IMR-90 (cell line): ENCODE measurements at regions not wholly inside any gene's neighbourhood (a gene's known extent, or its start where the extent isn't known, plus 50 kb on each side); places are given as distances from the start of the nearest gene placed in this dataset.

ENCODE experiments used
- ATAC-seq: fragments of 200-7000 bp; cut with Tn5 transposase; 2 replicates; pipeline ENCODE4 v1.9.1; 2020; ENCODE audit warnings: low read depth, mild to moderate bottlenecking, moderate library complexity
- BruUV-seq: library from RNA; stranded (reverse); fragments of 400-500 nt; replicated peaks from 2 replicates; lab custom pipeline; 2021; lab: Mats Ljungman, UMichigan
- CTCF ChIA-PET: fragments of 300-600 bp; formaldehyde crosslinking; extraction: SDS; loops from one replicate; lab custom pipeline; 2021; ENCODE audit warnings: antibody characterized with exemption; lab: Yijun Ruan, JAX
- POLR2A ChIA-PET: fragments of 300-600 bp; sonication (Branson Sonifier 250); formaldehyde crosslinking; loops from one replicate; lab custom pipeline; 2022; ENCODE audit warnings: antibody characterized with exemption; ENCODE audit not compliant: unreplicated experiment; lab: Charles Lee
- DNase-seq: peaks from one replicate; pipeline ENCODE4 v3.0.0; 2013
- H2AFZ ChIP-seq: replicated peaks from 2 replicates; pipeline ENCODE3; 2013; ENCODE audit warnings: low read length, mild to moderate bottlenecking; ENCODE audit not compliant: poor library complexity
- H2AK5ac ChIP-seq: 2 replicates; pipeline ENCODE4 v1.6.1; 2013; ENCODE audit warnings: low read depth, low read length, inconsistent platforms
- H2AK9ac ChIP-seq: replicated peaks from 2 replicates; pipeline ENCODE3; 2013; ENCODE audit warnings: mild to moderate bottlenecking, low read depth, low read length, moderate library complexity; ENCODE audit not compliant: poor library complexity
- H2BK120ac ChIP-seq: 2 replicates; pipeline ENCODE4 v1.6.1; 2013; ENCODE audit warnings: low read depth, low read length, inconsistent platforms
- H2BK15ac ChIP-seq: 3 replicates; pipeline ENCODE4 v1.6.1; 2013; ENCODE audit warnings: low read depth, low read length, inconsistent platforms
- H2BK20ac ChIP-seq: 2 replicates; pipeline ENCODE4 v1.6.1; 2013; ENCODE audit warnings: low read depth, mild to moderate bottlenecking, inconsistent platforms, low read length, moderate library complexity
- H2BK5ac ChIP-seq: 2 replicates; pipeline ENCODE4 v1.6.1; 2013; ENCODE audit warnings: mild to moderate bottlenecking, low read depth, low read length, inconsistent platforms; ENCODE audit not compliant: poor library complexity, severe bottlenecking
- H3K14ac ChIP-seq: replicated peaks from 2 replicates; pipeline ENCODE4 v1.6.1; 2013; ENCODE audit warnings: low read depth, low read length, inconsistent platforms
- H3K18ac ChIP-seq: 2 replicates; pipeline ENCODE4 v1.6.1; 2013; ENCODE audit warnings: low read depth, low read length, control low read depth
- H3K23ac ChIP-seq: 2 replicates; pipeline ENCODE4 v1.6.1; 2013; ENCODE audit warnings: low read depth, low read length, inconsistent platforms
- H3K27ac ChIP-seq: 2 replicates; pipeline ENCODE4 v1.5.1; 2013; ENCODE audit warnings: mild to moderate bottlenecking, control low read depth, low read length; ENCODE audit not compliant: insufficient read depth
- H3K27me3 ChIP-seq: 2 replicates; pipeline ENCODE4 v1.6.1; 2013; ENCODE audit warnings: low read length; ENCODE audit not compliant: control insufficient read depth, insufficient read depth
- H3K36me3 ChIP-seq: 2 replicates; pipeline ENCODE4 v1.6.1; 2013; ENCODE audit warnings: low read length, mixed read lengths; ENCODE audit not compliant: control insufficient read depth, insufficient read depth
- H3K4ac ChIP-seq: 2 replicates; pipeline ENCODE4 v1.6.1; 2013; ENCODE audit warnings: low read depth, low read length, inconsistent platforms
- H3K4me1 ChIP-seq: 2 replicates; pipeline ENCODE4 v1.6.1; 2013; ENCODE audit warnings: low read length, mixed read lengths; ENCODE audit not compliant: control insufficient read depth, insufficient read depth
- H3K4me2 ChIP-seq: 2 replicates; pipeline ENCODE4 v1.6.1; 2013; ENCODE audit warnings: low read depth, mild to moderate bottlenecking, control low read depth, low read length, moderate library complexity
- H3K4me3 ChIP-seq: 2 replicates; pipeline ENCODE4 v1.5.1; 2013; ENCODE audit warnings: low read depth, mild to moderate bottlenecking, control low read depth, low read length, moderate library complexity; ENCODE audit not compliant: insufficient read depth
- H3K56ac ChIP-seq: 2 replicates; pipeline ENCODE4 v1.6.1; 2013; ENCODE audit warnings: low read length, inconsistent platforms; ENCODE audit not compliant: insufficient read depth; ENCODE audit errors: extremely low read depth
- H3K79me1 ChIP-seq, 2 experiments: 2 replicates each; pipeline ENCODE4 v1.6.1; 2013; ENCODE audit warnings: low read length in 2 of 2, inconsistent platforms in 1 of 2, low read depth in 1 of 2
- H3K9ac ChIP-seq: 2 replicates; pipeline ENCODE4 v1.6.1; 2013; ENCODE audit warnings: low read depth, low read length, control low read depth
- H3K9me1 ChIP-seq: 2 replicates; pipeline ENCODE4 v1.6.1; 2013; ENCODE audit warnings: low read length, inconsistent platforms; ENCODE audit not compliant: insufficient read depth
- H3K9me3 ChIP-seq: 2 replicates; pipeline ENCODE4 v1.6.1; 2013; ENCODE audit warnings: low read length; ENCODE audit not compliant: control insufficient read depth, insufficient read depth
- H4K20me1 ChIP-seq: 2 replicates; pipeline ENCODE4 v1.6.1; 2013; ENCODE audit warnings: low read length, inconsistent platforms; ENCODE audit not compliant: insufficient read depth
- H4K5ac ChIP-seq: 2 replicates; pipeline ENCODE4 v1.6.1; 2013; ENCODE audit warnings: mild to moderate bottlenecking, low read depth, low read length, control low read depth
- H4K8ac ChIP-seq, 2 experiments: 2 replicates each; pipeline ENCODE4 v1.6.1; 2013; ENCODE audit warnings: low read depth in 2 of 2, low read length in 2 of 2, control low read depth in 1 of 2, inconsistent platforms in 1 of 2
- H4K91ac ChIP-seq: 2 replicates; pipeline ENCODE4 v1.6.1; 2013; ENCODE audit warnings: low read depth, low read length, inconsistent platforms; ENCODE audit not compliant: insufficient read depth
- BHLHE40 ChIP-seq: fragments of 150-350 bp; IDR thresholded peaks from 2 replicates; pipeline ENCODE4 v1.6.1; 2016; ENCODE audit warnings: mild to moderate bottlenecking, low read depth, low read length
- CEBPB ChIP-seq: IDR thresholded peaks from 2 replicates; pipeline ENCODE4 v1.6.1; 2012; ENCODE audit warnings: low read depth, low read length, improper control_type of control experiment
- CHD1 ChIP-seq: IDR thresholded peaks from 2 replicates; pipeline ENCODE4 v1.6.1; 2012; ENCODE audit warnings: low read depth, low read length, improper control_type of control experiment
- CTCF ChIP-seq: conservative IDR thresholded peaks from 2 replicates; pipeline ENCODE4 v1.5.1; 2012; ENCODE audit warnings: mild to moderate bottlenecking, low read depth, low read length, improper control_type of control experiment
- ELK1 ChIP-seq: fragments of 150-350 bp; IDR thresholded peaks from 2 replicates; pipeline ENCODE4 v1.6.1; 2016; ENCODE audit warnings: low read depth, mild to moderate bottlenecking, low read length, moderate library complexity, borderline replicate concordance
- FOS ChIP-seq: fragments of 150-350 bp; IDR thresholded peaks from 2 replicates; pipeline ENCODE4 v1.6.1; 2016; ENCODE audit warnings: low read depth, low read length
- MAFK ChIP-seq: IDR thresholded peaks from 2 replicates; pipeline ENCODE4 v1.6.1; 2012; ENCODE audit warnings: low read depth, low read length, improper control_type of control experiment
- MAZ ChIP-seq: IDR thresholded peaks from 2 replicates; pipeline ENCODE4 v1.6.1; 2012; ENCODE audit warnings: low read depth, mild to moderate bottlenecking, low read length, improper control_type of control experiment, moderate library complexity, borderline replicate concordance
- MXI1 ChIP-seq: IDR thresholded peaks from 2 replicates; pipeline ENCODE4 v1.6.1; 2012; ENCODE audit warnings: low read depth, mild to moderate bottlenecking, low read length, moderate library complexity, borderline replicate concordance
- NFE2L2 ChIP-seq: fragments of 150-350 bp; IDR thresholded peaks from 2 replicates; pipeline ENCODE4 v1.6.1; 2016; ENCODE audit warnings: low read depth, mild to moderate bottlenecking, low read length
- POLR2A ChIP-seq: IDR thresholded peaks from 2 replicates; pipeline ENCODE4 v1.6.1; 2012; ENCODE audit warnings: mild to moderate bottlenecking, low read depth, low read length
- RAD21 ChIP-seq: IDR thresholded peaks from 2 replicates; pipeline ENCODE4 v1.6.1; 2012; ENCODE audit warnings: low read length, improper control_type of control experiment
- RCOR1 ChIP-seq: IDR thresholded peaks from 2 replicates; pipeline ENCODE4 v1.6.1; 2012; ENCODE audit warnings: mild to moderate bottlenecking, low read length, improper control_type of control experiment; ENCODE audit not compliant: insufficient replicate concordance
- RFX5 ChIP-seq: IDR thresholded peaks from 2 replicates; pipeline ENCODE4 v1.8.0; 2012; ENCODE audit warnings: low read depth, mild to moderate bottlenecking, low read length, moderate library complexity
- SMC3 ChIP-seq: fragments of 150-350 bp; IDR thresholded peaks from 2 replicates; pipeline ENCODE4 v1.6.1; 2016; ENCODE audit warnings: low read depth, mild to moderate bottlenecking, antibody characterized with exemption, low read length, moderate library complexity
- WGBS, 2 experiments: methylation state at CpG; one replicate each; pipeline versions ENCODE4 v1.1.5 to v1.1.7; 2013; ENCODE audit warnings: missing lambda C conversion rate in 2 of 2; ENCODE audit not compliant: insufficient read length in 1 of 2; ENCODE audit errors: extremely low coverage in 2 of 2; 5-methylcytosine and 5-hydroxymethylcytosine counted together
- dilution Hi-C: fragments of 300-500 bp; cut with HindIII; formaldehyde crosslinking; loops from one replicate; pipeline ENCODE4 v1.14.3; 2018; ENCODE audit warnings: low sequenced_read_pairs; ENCODE audit not compliant: unreplicated experiment
- in situ Hi-C: fragments of 300-500 bp; cut with MboI; formaldehyde crosslinking; loops from 3 replicates; pipeline ENCODE4 v1.14.3; 2019; ENCODE audit warnings: low sequenced_read_pairs, inconsistent platforms, mixed read lengths
- intact Hi-C: fragments of 100-400 bp; cut with micrococcal nuclease; formaldehyde crosslinking; loops from 2 replicates; pipeline ENCODE4 v1.10.0; 2022
- TF ChIP-seq, protein P1 (sequence below): fragments of 150-350 bp; IDR thresholded peaks from 2 replicates; pipeline ENCODE4 v1.6.1; 2017; ENCODE audit warnings: mild to moderate bottlenecking, antibody characterized with exemption, low read length, low read depth

GRCh38 chr5:176132471-176133288 is 105.5 kb upstream of the SIMC1 start:
- POLR2A ChIA-PET: no interaction called here
- Histone ChIP-seq H3K9ac (no peak overlapping the region), H3K27ac (no peak overlapping the region), H2AK5ac (no peak overlapping the region), H3K14ac (no peak overlapping the region), H3K4me2 (no peak overlapping the region), H2BK120ac (no peak overlapping the region), H4K5ac (no peak overlapping the region), H3K4ac (no peak overlapping the region), H3K27me3 (peaks cover 27% of the 10 kb centered on the region), H3K4me3 (no peak overlapping the region), H2BK5ac (no peak overlapping the region), H2BK20ac (no peak overlapping the region), H4K91ac (no peak overlapping the region), H2BK15ac (no peak overlapping the region), H2AK9ac (no peak overlapping the region), H3K18ac (no peak overlapping the region), H3K79me1 (no peaks in the 10 kb centered on the region), H4K8ac (no peak overlapping the region), H3K56ac (no peak overlapping the region), H3K9me1 (no peaks in the 10 kb centered on the region), H3K4me1 (no peaks in the 10 kb centered on the region), H4K20me1 (no peaks in the 10 kb centered on the region), H3K23ac (no peak overlapping the region), H2AFZ (no peak overlapping the region), H3K9me3 (no peaks in the 10 kb centered on the region; the same call in 1 of the 2 replicates), H3K36me3 (no peaks in the 10 kb centered on the region)
- 68% methylated on average over 19 of the region's 29 CpGs; no CpG with 5 or more reads in 1 of the 2 experiments for WGBS, 2 experiments
- intact Hi-C loops: no loop called here
- BruUV-seq: no TSS peak
- CTCF ChIA-PET: no interaction called here
- in situ Hi-C loops: no loop called here
- DNase-seq (no peak), ATAC-seq (no peak)
- TF ChIP-seq RCOR1 (no peak), CHD1 (no peak), MAZ (no peak), RFX5 (no peak), BHLHE40 (no peak), POLR2A (no peak), ELK1 (no peak), SMC3 (no peak), CTCF (no peak), NFE2L2 (no peak), MAFK (no peak), FOS (no peak), RAD21 (no peak), CEBPB (no peak), MXI1 (no peak)
- TF ChIP-seq, protein P1, sequence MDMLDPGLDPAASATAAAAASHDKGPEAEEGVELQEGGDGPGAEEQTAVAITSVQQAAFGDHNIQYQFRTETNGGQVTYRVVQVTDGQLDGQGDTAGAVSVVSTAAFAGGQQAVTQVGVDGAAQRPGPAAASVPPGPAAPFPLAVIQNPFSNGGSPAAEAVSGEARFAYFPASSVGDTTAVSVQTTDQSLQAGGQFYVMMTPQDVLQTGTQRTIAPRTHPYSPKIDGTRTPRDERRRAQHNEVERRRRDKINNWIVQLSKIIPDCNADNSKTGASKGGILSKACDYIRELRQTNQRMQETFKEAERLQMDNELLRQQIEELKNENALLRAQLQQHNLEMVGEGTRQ: no peak
- dilution Hi-C loops: no loop called here
